Fibroblast of villous mesenchyme (primary cell): ENCODE measurements at regions not wholly inside any gene's neighbourhood (a gene's known extent, or its start where the extent isn't known, plus 50 kb on each side); places are given as distances from the start of the nearest gene placed in this dataset.
"Not testable (repeated sequence)": the region's sequence is repeated elsewhere in the genome, so short reads cannot be mapped to it uniquely, and the experiment has no call there.

Experiments
- DNase-seq: peaks from one replicate; pipeline ENCODE4 v3.0.0-alpha.2; 2010; ENCODE audit warnings: low read depth
- H3K4me3 ChIP-seq: 2 replicates; pipeline ENCODE4 v1.5.1; 2011; ENCODE audit warnings: low read depth, mild to moderate bottlenecking, low read length
- CTCF ChIP-seq: IDR thresholded peaks from 2 replicates; pipeline ENCODE4 v1.5.1; 2012; ENCODE audit warnings: low read depth, mild to moderate bottlenecking, low read length; ENCODE audit not compliant: insufficient read depth

- no peak for TF ChIP-seq CTCF
- no peak for DNase-seq
- no peak overlapping the region for H3K4me3 ChIP-seq
Measured at GRCh38 chr20:43352996-43353395, 104.7 kb upstream of the SRSF6 start.

- DNase-seq, H3K4me3 ChIP-seq: not testable (repeated sequence)
Measured at GRCh38 chr20:43350694-43351093, 107.0 kb upstream of the SRSF6 start.

GRCh38 chr20:43349841-43350240 is 107.9 kb upstream of the SRSF6 start:
- no peak for DNase-seq
- H3K4me3 ChIP-seq, result no peak overlapping the region
- TF ChIP-seq CTCF, result no peak

DNA sequence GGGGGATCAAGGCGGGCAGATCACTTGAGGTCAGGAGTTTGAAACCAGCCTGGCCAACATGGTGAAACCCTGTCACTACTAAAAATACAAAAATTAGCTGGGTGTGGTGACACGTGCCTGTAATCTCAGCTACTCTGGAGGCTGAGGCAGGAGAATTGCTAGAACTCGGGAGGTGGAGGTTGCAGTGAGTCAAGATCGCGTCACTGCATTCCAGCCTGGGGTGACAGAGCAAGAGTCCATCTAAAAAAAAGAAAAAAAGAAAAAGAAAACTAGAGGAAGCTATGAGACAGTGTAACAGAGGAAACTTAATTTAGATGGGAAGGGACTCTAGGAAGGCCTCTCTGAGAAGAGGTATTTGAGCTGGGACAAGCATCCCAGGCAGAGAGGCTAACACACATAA is 109.9 kb upstream of the SRSF6 start:
- H3K4me3 ChIP-seq, DNase-seq: not testable (repeated sequence)

DNA sequence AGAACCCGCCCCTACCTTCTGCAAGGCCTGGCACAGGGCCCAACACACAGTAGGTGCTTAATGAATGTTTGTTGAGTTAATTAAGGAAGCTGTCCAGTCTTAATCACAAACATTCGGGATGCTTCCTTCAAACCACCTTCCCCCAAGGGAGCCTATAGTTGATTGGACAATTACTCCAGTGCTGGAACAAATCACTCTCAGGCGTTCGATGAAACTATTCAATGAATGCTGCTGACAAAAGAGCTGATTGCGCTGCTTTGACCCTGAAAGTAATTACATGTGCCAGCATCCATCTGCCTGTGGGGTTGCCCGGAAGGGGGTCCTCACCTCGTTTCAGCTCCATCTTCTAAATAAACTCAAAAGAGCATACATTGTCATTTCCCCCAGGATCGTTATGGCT is 112.0 kb upstream of the SRSF6 start:
- no peak for TF ChIP-seq CTCF
- H3K4me3 ChIP-seq, result no peak overlapping the region
- DNase-seq, result no peak

GRCh38 chr20:43341511-43341910 is 116.2 kb upstream of the SRSF6 start:
- no peak for DNase-seq
- H3K4me3 ChIP-seq, result no peak overlapping the region
- no peak for TF ChIP-seq CTCF

GRCh38 chr20:43337036-43337435 is 120.7 kb upstream of the SRSF6 start:
- TF ChIP-seq CTCF, result no peak
- H3K4me3 ChIP-seq, result no peak overlapping the region
- DNase-seq, result no peak

- TF ChIP-seq CTCF, result no peak
- no peak for DNase-seq
- no peak overlapping the region for H3K4me3 ChIP-seq
Measured at GRCh38 chr20:43334080-43334479, 123.6 kb upstream of the SRSF6 start.
